K562 (cell line): ENCODE measurements at regions not wholly inside any gene's neighbourhood (a gene's known extent, or its start where the extent isn't known, plus 50 kb on each side); places are given as distances from the start of the nearest gene placed in this dataset.

Source experiments
- ATAC-seq: fragments of 200-7000 bp; cut with Tn5 transposase; 3 replicates; pipeline ENCODE4 v1.9.1; 2020; ENCODE audit warnings: moderate library complexity
- BruUV-seq: library from RNA; stranded (reverse); fragments of 400-500 nt; replicated peaks from 2 replicates; lab custom pipeline; 2021; lab: Mats Ljungman, UMichigan
- CTCF ChIA-PET: fragments of 300-600 bp; formaldehyde crosslinking; extraction: SDS; loops from one replicate; lab custom pipeline; 2021; ENCODE audit warnings: low intra/inter-chr PET ratio; lab: Yijun Ruan, JAX
- POLR2A ChIA-PET: fragments of 300-600, 350-650 bp; sonication (Branson Sonifier 250); formaldehyde crosslinking; extraction: SDS; loops from one replicate; lab custom pipeline; 2021; ENCODE audit warnings: antibody characterized with exemption, inconsistent platforms; lab: Yijun Ruan, JAX
- DNase-seq, 4 experiments: peaks; one replicate each; pipeline versions ENCODE4 v3.0.0 to v3.0.0-alpha.2; 2011 to 2018; ENCODE audit warnings: low spot score in 3 of 4, mixed read lengths in 3 of 4; ENCODE audit errors: extremely low read depth in 1 of 4
- FAIRE-seq: peaks from 2 replicates; lab custom pipeline; 2011; peaks lifted over from hg19 to GRCh38; lab: Jason Lieb, UNC
- H2AFZ ChIP-seq: 2 replicates; pipeline ENCODE4 v1.6.0; 2011; ENCODE audit warnings: low read depth, low read length, control low read depth, inconsistent platforms
- H3K27ac ChIP-seq: fragments of 200-600 bp; 3 replicates; pipeline ENCODE4 v1.8.0; 2011; ENCODE audit warnings: low read depth, mild to moderate bottlenecking, control low read depth, inconsistent platforms, low read length, moderate library complexity, mixed read lengths; ENCODE audit errors: extremely low read depth
- H3K27me3 ChIP-seq, 2 experiments: fragments of 300-600 bp in 1 of 2; 2 replicates in 1 of 2; 3 replicates in 1 of 2; pipeline versions ENCODE4 v1.6.0 to v1.8.0; 2011; ENCODE audit warnings: inconsistent platforms in 2 of 2, low read length in 2 of 2, mild to moderate bottlenecking in 1 of 2, mixed read lengths in 1 of 2, moderate library complexity in 1 of 2; ENCODE audit not compliant: control insufficient read depth in 2 of 2, insufficient read depth in 2 of 2
- H3K36me3 ChIP-seq: fragments of 300-600 bp; 3 replicates; pipeline ENCODE4 v1.8.0; 2011; ENCODE audit warnings: mild to moderate bottlenecking, low read length, inconsistent platforms; ENCODE audit not compliant: control insufficient read depth, insufficient read depth
- H3K4me1 ChIP-seq, 2 experiments: fragments of 200-600 bp in 1 of 2; replicated peaks in 1 of 2; 2 replicates in 1 of 2; 3 replicates in 1 of 2; pipeline versions ENCODE4 v1.5.1 to v1.8.0; 2011; ENCODE audit warnings: inconsistent platforms in 2 of 2, low read length in 2 of 2, mild to moderate bottlenecking in 1 of 2, mixed read lengths in 1 of 2, moderate library complexity in 1 of 2; ENCODE audit not compliant: control insufficient read depth in 2 of 2, insufficient read depth in 2 of 2
- H3K4me2 ChIP-seq: 2 replicates; pipeline ENCODE4 v1.6.1; 2011; ENCODE audit warnings: low read length, control low read depth, inconsistent platforms, mixed read lengths; ENCODE audit not compliant: insufficient read depth
- H3K4me3 ChIP-seq: fragments of 200-600 bp; sonication (generic), shearing (Covaris generic); 2 replicates; pipeline ENCODE4 v1.5.1; 2016; ENCODE audit warnings: control low read depth, inconsistent platforms
- H3K79me2 ChIP-seq: fragments of 200-600 bp; 3 replicates; pipeline ENCODE4 v1.8.0; 2011; ENCODE audit warnings: low read length, inconsistent platforms; ENCODE audit not compliant: control insufficient read depth, insufficient read depth
- H3K9ac ChIP-seq, 2 experiments: 2 replicates each; pipeline versions ENCODE4 v1.6.0 to v1.6.1; 2011; ENCODE audit warnings: low read depth in 2 of 2, low read length in 2 of 2, control low read depth in 1 of 2, inconsistent platforms in 1 of 2, mild to moderate bottlenecking in 1 of 2, mixed read lengths in 1 of 2; ENCODE audit not compliant: insufficient read depth in 1 of 2
- H3K9me1 ChIP-seq: one replicate; pipeline ENCODE4 v1.6.0; 2011; ENCODE audit warnings: inconsistent platforms, mild to moderate bottlenecking, low read length, moderate library complexity; ENCODE audit not compliant: control insufficient read depth, insufficient read depth
- H3K9me3 ChIP-seq: replicated peaks from 2 replicates; pipeline ENCODE4 v1.5.1; 2011; ENCODE audit warnings: low read depth, low read length, inconsistent platforms; ENCODE audit not compliant: control insufficient read depth, insufficient read depth
- H4K20me1 ChIP-seq: replicated peaks from 2 replicates; pipeline ENCODE4 v1.6.1; 2011; ENCODE audit warnings: low read length, inconsistent platforms, mixed read lengths; ENCODE audit not compliant: control insufficient read depth, insufficient read depth
- FOXP1 ChIP-seq: sonication (generic); formaldehyde crosslinking; IDR thresholded peaks from 2 replicates; pipeline ENCODE4 v1.8.0; 2022; ENCODE audit warnings: mild to moderate bottlenecking, missing genetic modification reagents
- IRF2 ChIP-seq: sonication (generic); formaldehyde crosslinking; IDR thresholded peaks from 2 replicates; pipeline ENCODE4 v1.8.1; 2022; ENCODE audit warnings: mild to moderate bottlenecking, missing genetic modification reagents
- KLF13 ChIP-seq: fragments of 450-650 bp; IDR thresholded peaks from 2 replicates; pipeline ENCODE4 v1.6.1; 2016; ENCODE audit warnings: missing genetic modification characterization, low read depth, mild to moderate bottlenecking, missing compliant biosample characterization, moderate library complexity, borderline replicate concordance
- NFIC ChIP-seq: fragments of 450-650 bp; IDR thresholded peaks from 2 replicates; pipeline ENCODE4 v1.6.1; 2017; ENCODE audit warnings: mild to moderate bottlenecking, inconsistent platforms
- PTTG1 ChIP-seq: fragments of 450-650 bp; IDR thresholded peaks from 2 replicates; pipeline ENCODE4 v1.6.1; 2016; ENCODE audit warnings: low read depth, mild to moderate bottlenecking, missing genetic modification characterization, missing compliant biosample characterization
- RBM34 ChIP-seq: fragments of 200-400 bp; formaldehyde crosslinking; IDR thresholded peaks from 2 replicates; pipeline ENCODE4 v1.6.1; 2018; ENCODE audit warnings: low read length, borderline replicate concordance; ENCODE audit not compliant: insufficient read depth
- ZNF143 ChIP-seq: sonication (generic); formaldehyde crosslinking; IDR thresholded peaks from 2 replicates; pipeline ENCODE4 v1.9.0; 2022; ENCODE audit warnings: mild to moderate bottlenecking, missing genetic modification reagents
- ZNF444 ChIP-seq: fragments of 250-450 bp; sonication (Bioruptor Pico); IDR thresholded peaks from 2 replicates; pipeline ENCODE4 v1.4.0; 2020; ENCODE audit warnings: mild to moderate bottlenecking, moderate library complexity
- ZNF561 ChIP-seq: fragments of 450-650 bp; formaldehyde crosslinking; conservative IDR thresholded peaks from 2 replicates; pipeline ENCODE4 v1.4.0; 2020; ENCODE audit warnings: mild to moderate bottlenecking, moderate library complexity
- ZNF785 ChIP-seq: fragments of 250-450 bp; sonication (Bioruptor Pico); IDR thresholded peaks from 2 replicates; pipeline ENCODE4 v1.4.0; 2020; ENCODE audit warnings: mild to moderate bottlenecking
- WGBS: fragments of 100-300 bp; shearing (Covaris generic); methylation state at CpG from one replicate; pipeline ENCODE4 v1.1.6; 2016; ENCODE audit warnings: low coverage, mixed read lengths; ENCODE audit not compliant: insufficient coverage; ENCODE audit errors: missing lambda C conversion rate; 5-methylcytosine and 5-hydroxymethylcytosine counted together
- in situ Hi-C: fragments of 300-500 bp; cut with MboI; formaldehyde crosslinking; loops from 4 replicates; pipeline ENCODE4 v1.15.0; 2018; ENCODE audit warnings: inconsistent platforms, mixed read lengths
- intact Hi-C: fragments of 100-400 bp; cut with micrococcal nuclease; formaldehyde crosslinking; loops from 2 replicates; pipeline ENCODE4 v1.14.2; 2022
- TF ChIP-seq, protein P1 (sequence below): fragments of 450-650 bp; IDR thresholded peaks from 2 replicates; pipeline ENCODE4 v1.6.1; 2016; ENCODE audit warnings: antibody characterized with exemption
- TF ChIP-seq, protein P2 (sequence below): fragments of 250-450 bp; sonication (Bioruptor Pico); IDR thresholded peaks from 2 replicates; pipeline ENCODE4 v1.8.0; 2022; ENCODE audit warnings: moderate library complexity, mild to moderate bottlenecking, inconsistent platforms
- TF ChIP-seq, protein P3 (sequence below): fragments of 250-450 bp; sonication (Bioruptor Pico); IDR thresholded peaks from 2 replicates; pipeline ENCODE4 v1.4.0; 2020; ENCODE audit warnings: mild to moderate bottlenecking, moderate library complexity
- TF ChIP-seq, protein P4 (sequence below): fragments of 450-650 bp; IDR thresholded peaks from 2 replicates; pipeline ENCODE4 v1.6.1; 2014; ENCODE audit warnings: low read depth, mild to moderate bottlenecking, moderate library complexity, borderline replicate concordance

DNA sequence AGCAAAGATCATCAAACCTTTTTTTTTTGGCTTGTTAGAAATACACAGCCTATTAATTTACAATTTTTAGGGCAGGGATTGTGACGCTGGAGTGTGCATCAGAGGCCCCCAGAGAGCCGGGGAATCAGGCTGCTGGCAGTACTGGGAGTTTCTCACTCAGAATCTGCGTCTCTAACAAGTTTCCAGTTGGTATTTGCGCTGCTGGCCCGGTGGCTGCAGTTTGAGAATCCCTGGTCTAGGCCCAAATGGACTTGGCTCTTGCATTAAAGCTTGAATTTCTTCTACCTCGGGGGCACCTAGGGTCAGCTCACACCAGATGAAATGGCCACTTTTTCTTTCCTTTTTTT is 150.9 kb upstream of the CIBAR2 start:
- DNase-seq, result no peak
- H3K27me3 ChIP-seq, result no peaks in the 10 kb centered on the region
- peaks cover 17 to 70% of the 10 kb centered on the region in 2 experiments; a peak in 4 of 5 replicates for H3K4me1 ChIP-seq
- H3K9me1 ChIP-seq, result no peaks in the 10 kb centered on the region
- ATAC-seq, result no peak
- H3K79me2 ChIP-seq, result no peaks in the 10 kb centered on the region
- H3K27ac ChIP-seq, result no peak overlapping the region
- H3K4me2 ChIP-seq, result no peak overlapping the region
- BruUV-seq, result no TSS peak
- in situ Hi-C loops (no loop called here), intact Hi-C loops (loop anchor here (5.0 kb wide), 1 partner anchor 146 kb away; no protein-coding TSS in a partner anchor)
- 78% methylated on average over 6 of the region's 6 CpGs for WGBS
- POLR2A ChIA-PET, result interaction anchor here (0.6 to 0.7 kb wide), 4 partner anchors 34 to 1268 kb away, joined by 3 to 4 read pairs (median 4); no protein-coding TSS in a partner anchor
- H3K36me3 ChIP-seq, result no peaks in the 10 kb centered on the region
- FAIRE-seq, result peak; percentile 11
- CTCF ChIA-PET, result no interaction called here
- H3K9ac ChIP-seq, result no peak overlapping the region
- H4K20me1 ChIP-seq, result peaks cover 79% of the 10 kb centered on the region
- no peak overlapping the region for H2AFZ ChIP-seq
- H3K9me3 ChIP-seq, result no peaks in the 10 kb centered on the region
- H3K4me3 ChIP-seq, result no peak overlapping the region
- TF ChIP-seq, protein P1, sequence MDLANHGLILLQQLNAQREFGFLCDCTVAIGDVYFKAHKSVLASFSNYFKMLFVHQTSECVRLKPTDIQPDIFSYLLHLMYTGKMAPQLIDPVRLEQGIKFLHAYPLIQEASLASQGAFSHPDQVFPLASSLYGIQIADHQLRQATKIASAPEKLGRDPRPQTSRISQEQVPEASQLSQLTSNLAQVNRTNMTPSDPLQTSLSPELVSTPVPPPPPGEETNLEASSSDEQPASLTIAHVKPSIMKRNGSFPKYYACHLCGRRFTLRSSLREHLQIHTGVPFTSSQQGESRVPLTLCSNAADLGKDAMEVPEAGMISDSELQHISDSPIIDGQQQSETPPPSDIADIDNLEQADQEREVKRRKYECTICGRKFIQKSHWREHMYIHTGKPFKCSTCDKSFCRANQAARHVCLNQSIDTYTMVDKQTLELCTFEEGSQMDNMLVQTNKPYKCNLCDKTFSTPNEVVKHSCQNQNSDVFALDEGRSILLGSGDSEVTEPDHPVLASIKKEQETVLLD, result no peak
- no peak for TF ChIP-seq FOXP1 (CRISPR knock-in tag)
- TF ChIP-seq, protein P2, sequence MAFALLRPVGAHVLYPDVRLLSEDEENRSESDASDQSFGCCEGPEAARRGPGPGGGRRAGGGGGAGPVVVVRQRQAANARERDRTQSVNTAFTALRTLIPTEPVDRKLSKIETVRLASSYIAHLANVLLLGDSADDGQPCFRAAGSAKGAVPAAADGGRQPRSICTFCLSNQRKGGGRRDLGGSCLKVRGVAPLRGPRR (CRISPR knock-in tag), result no peak
- TF ChIP-seq ZNF444, result no peak
- TF ChIP-seq RBM34, result no peak
- TF ChIP-seq ZNF785 (CRISPR knock-in tag), result no peak
- TF ChIP-seq NFIC, result no peak
- no peak for TF ChIP-seq IRF2 (CRISPR knock-in tag)
- TF ChIP-seq ZNF561 (CRISPR knock-in tag), result no peak
- no peak for TF ChIP-seq PTTG1
- TF ChIP-seq, protein P3, sequence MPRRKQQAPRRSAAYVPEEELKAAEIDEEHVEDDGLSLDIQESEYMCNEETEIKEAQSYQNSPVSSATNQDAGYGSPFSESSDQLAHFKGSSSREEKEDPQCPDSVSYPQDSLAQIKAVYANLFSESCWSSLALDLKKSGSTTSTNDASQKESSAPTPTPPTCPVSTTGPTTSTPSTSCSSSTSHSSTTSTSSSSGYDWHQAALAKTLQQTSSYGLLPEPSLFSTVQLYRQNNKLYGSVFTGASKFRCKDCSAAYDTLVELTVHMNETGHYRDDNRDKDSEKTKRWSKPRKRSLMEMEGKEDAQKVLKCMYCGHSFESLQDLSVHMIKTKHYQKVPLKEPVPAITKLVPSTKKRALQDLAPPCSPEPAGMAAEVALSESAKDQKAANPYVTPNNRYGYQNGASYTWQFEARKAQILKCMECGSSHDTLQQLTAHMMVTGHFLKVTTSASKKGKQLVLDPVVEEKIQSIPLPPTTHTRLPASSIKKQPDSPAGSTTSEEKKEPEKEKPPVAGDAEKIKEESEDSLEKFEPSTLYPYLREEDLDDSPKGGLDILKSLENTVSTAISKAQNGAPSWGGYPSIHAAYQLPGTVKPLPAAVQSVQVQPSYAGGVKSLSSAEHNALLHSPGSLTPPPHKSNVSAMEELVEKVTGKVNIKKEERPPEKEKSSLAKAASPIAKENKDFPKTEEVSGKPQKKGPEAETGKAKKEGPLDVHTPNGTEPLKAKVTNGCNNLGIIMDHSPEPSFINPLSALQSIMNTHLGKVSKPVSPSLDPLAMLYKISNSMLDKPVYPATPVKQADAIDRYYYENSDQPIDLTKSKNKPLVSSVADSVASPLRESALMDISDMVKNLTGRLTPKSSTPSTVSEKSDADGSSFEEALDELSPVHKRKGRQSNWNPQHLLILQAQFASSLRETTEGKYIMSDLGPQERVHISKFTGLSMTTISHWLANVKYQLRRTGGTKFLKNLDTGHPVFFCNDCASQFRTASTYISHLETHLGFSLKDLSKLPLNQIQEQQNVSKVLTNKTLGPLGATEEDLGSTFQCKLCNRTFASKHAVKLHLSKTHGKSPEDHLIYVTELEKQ, result no peak
- TF ChIP-seq KLF13 (tag), result no peak
- no peak for TF ChIP-seq ZNF143
- TF ChIP-seq, protein P4, sequence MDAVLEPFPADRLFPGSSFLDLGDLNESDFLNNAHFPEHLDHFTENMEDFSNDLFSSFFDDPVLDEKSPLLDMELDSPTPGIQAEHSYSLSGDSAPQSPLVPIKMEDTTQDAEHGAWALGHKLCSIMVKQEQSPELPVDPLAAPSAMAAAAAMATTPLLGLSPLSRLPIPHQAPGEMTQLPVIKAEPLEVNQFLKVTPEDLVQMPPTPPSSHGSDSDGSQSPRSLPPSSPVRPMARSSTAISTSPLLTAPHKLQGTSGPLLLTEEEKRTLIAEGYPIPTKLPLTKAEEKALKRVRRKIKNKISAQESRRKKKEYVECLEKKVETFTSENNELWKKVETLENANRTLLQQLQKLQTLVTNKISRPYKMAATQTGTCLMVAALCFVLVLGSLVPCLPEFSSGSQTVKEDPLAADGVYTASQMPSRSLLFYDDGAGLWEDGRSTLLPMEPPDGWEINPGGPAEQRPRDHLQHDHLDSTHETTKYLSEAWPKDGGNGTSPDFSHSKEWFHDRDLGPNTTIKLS, result no peak
